ENCODE measurements at regions not wholly inside any gene's neighbourhood (a gene's known extent, or its start where the extent isn't known, plus 50 kb on each side); places are given as distances from the start of the nearest gene placed in this dataset.

DNA sequence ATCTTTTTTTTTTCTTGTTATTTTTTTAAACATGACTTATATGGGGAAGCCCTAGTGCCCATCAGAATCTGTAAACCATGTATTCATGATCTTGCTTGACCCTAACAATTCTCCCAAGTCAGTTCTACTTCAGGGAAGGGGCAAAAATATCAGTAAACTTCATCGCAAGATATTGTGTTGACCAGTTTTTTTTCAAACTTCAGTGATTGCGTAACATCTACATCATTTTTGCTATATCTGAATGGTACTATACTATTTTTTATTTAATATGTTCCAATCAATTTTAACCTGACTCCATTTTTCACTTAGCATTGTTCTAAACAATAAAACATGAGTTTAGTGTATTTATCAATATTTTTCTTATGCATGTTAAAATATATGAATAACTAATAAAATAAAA is 221.2 kb downstream of the NKX6-1 start:
- ChIA-PET CTCF (no interaction called here), POLR2A (no interaction called here)
- no peak for DNase-seq (ENCODE audit: extremely low spot score)
- no peak for TF ChIP-seq CTCF (IDR thresholded peaks at IDR 0.05; ENCODE audit: control extremely low read depth, extremely low read depth, low read depth, missing control alignments)

DNA sequence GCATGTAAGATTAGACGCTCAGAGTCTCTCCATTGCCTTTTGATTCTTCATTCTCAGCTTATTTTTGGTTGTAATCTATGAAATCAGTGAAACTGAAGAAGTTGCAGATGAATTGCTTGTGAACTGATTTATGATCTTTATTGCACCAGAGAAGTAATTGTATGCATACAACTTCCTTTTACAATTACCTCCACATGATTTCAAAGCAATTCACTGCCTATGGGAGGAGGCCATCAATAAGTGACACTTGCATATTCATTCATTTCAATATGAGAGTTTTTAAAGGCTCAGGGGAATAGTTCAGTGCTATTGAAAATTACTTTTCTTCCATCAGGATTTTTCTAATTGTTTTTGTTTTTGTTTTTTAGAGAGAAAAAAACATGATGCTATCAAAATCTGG is 222.3 kb downstream of the NKX6-1 start:
- CTCF ChIA-PET: no interaction called here
- TF ChIP-seq CTCF (IDR thresholded peaks at IDR 0.05; ENCODE audit: control extremely low read depth, extremely low read depth, low read depth, missing control alignments): no peak
- DNase-seq (ENCODE audit: extremely low spot score): no peak
- POLR2A ChIA-PET: no interaction called here

DNA sequence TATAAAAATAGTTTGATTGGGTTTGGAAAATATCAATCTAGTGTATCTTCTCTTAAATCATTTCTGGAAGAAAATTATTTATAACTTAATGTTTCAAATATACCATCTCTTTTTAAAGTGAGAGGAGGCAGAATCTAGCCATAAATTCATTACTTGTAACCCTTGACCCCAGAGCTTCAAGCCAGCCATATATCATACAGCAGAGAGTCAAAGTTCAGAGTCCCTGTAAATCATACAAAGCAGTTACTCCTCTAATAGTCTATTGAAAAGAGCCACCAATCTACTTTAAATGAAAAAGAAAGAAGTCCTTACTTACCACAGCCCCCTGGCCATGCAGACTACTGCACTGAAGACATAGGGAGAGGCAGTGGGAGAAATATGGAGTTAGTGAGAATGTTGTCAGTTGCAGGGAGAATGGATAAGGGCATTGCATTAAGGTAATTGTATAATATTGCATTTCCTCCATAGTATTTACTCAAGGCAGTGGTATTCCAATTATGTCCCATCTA is 229.5 kb downstream of the NKX6-1 start:
- ChIA-PET POLR2A (no interaction called here), CTCF (no interaction called here)
- DNase-seq (ENCODE audit: extremely low spot score): no peak
- TF ChIP-seq CTCF (IDR thresholded peaks at IDR 0.05; ENCODE audit: control extremely low read depth, extremely low read depth, low read depth, missing control alignments): no peak

DNA sequence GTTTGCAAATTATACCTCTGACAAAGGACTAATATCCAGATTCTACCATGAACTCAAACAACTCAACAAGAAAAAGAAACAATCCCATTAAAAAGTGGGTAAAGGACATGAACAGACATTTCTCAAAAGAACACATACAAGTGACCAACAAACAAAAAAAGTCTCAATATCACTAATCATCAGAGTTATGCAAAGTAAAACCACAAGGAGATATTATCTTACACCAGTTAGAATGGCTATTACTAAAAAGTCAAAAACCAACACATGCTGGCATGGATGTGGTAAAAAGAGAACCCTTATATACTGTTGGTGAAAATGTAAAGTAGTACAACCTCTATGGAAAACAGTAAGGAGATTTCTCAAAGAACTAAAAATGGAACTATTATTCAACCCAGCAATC is 234.4 kb downstream of the NKX6-1 start:
- DNase-seq (ENCODE audit: extremely low spot score): no peak
- ChIA-PET CTCF (no interaction called here), POLR2A (no interaction called here)
- no peak for TF ChIP-seq CTCF (IDR thresholded peaks at IDR 0.05; ENCODE audit: control extremely low read depth, extremely low read depth, low read depth, missing control alignments)

DNA sequence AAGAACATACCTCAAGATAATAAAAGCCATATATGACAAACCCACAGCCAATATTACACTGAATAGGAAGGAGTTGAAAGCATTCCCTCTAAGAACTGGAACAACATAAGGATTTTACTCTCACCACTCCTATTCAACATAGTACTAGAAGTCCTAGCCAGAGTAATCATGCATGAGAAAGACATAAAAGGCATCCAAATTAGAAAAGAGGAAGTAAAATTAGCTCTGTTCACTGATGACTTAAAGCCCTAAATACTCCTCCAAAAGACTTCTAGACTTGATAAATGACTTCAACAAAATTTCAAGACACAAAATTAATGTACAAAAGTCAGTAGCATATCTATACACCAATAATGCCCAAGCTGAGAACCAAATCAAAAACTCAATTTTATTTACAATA is 235.7 kb downstream of the NKX6-1 start:
- ChIA-PET CTCF (no interaction called here), POLR2A (no interaction called here)
- TF ChIP-seq CTCF (IDR thresholded peaks at IDR 0.05; ENCODE audit: control extremely low read depth, extremely low read depth, low read depth, missing control alignments): no peak
- no peak for DNase-seq (ENCODE audit: extremely low spot score)

DNA sequence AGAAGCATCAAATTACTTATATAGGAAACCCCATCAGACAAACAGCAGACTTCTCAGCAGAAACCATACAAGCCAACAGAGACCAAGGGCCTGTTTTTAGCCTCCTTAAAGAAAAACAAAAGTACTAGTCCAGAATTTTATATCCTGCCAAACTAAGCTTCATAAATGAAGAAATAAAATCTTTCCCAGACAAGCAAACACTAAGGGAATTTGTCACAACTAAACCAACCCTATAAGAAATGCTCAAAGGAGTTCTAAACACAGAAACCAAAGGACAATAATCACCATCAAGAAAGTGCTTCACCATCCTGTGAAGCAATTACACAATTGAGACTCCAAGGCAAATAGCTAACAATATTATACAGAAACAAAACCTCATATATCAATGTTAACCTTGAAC is 238.6 kb downstream of the NKX6-1 start:
- POLR2A ChIA-PET: no interaction called here
- no peak for TF ChIP-seq CTCF (IDR thresholded peaks at IDR 0.05; ENCODE audit: control extremely low read depth, extremely low read depth, low read depth, missing control alignments)
- no peak for DNase-seq (ENCODE audit: extremely low spot score)
- CTCF ChIA-PET: no interaction called here
